GM21786 (cell line): ENCODE measurements at regions not wholly inside any gene's neighbourhood (a gene's known extent, or its start where the extent isn't known, plus 50 kb on each side); places are given as distances from the start of the nearest gene placed in this dataset.
"Not testable (repeated sequence)": the region's sequence is repeated elsewhere in the genome, so short reads cannot be mapped to it uniquely, and the experiment has no call there.

ENCODE experiments used
- ATAC-seq: cut with Tn5 transposase; IDR thresholded peaks from one replicate; pipeline ENCODE4 v1.9.1; 2021; ENCODE audit not compliant: unreplicated experiment

DNA sequence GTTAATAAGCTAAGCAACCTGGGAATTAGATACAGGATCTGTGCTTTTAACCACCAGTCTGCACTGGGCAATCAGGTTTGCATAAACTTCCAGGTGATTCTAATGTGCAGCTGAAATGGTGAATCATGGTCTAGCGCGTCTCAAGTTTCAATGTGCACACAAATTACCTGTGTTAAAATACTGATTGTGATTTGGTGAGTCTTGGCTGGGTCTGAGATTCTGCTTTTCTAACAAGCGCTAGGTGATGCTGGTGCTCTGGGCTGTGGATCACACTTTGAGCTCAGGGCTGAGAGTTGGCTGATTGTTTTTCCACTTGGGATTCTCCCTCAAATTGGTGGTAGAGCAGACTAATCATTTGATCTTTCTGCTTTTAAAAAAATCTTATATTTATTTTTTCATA is 124.8 kb downstream of the C12orf75 start:
- no peak for ATAC-seq

DNA sequence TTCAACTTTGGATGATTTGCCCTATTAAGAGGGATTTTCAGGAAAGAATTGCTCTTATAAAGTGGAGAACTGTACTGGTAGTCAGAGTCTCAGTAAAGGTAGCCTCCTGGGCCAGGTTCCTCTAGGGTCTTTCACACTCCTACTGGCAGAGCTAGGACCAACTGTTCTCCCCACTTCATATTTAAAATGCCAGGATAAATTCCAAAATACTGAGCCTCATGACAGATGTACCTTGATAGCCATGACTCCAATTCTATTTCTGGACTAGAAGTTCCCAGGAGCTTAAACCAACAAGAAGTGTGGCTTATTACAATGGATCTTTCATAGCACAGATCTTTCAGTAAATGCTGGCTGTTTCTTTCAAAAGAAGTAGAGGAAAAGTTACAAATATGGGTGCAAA is 126.5 kb downstream of the C12orf75 start:
- no peak for ATAC-seq

DNA sequence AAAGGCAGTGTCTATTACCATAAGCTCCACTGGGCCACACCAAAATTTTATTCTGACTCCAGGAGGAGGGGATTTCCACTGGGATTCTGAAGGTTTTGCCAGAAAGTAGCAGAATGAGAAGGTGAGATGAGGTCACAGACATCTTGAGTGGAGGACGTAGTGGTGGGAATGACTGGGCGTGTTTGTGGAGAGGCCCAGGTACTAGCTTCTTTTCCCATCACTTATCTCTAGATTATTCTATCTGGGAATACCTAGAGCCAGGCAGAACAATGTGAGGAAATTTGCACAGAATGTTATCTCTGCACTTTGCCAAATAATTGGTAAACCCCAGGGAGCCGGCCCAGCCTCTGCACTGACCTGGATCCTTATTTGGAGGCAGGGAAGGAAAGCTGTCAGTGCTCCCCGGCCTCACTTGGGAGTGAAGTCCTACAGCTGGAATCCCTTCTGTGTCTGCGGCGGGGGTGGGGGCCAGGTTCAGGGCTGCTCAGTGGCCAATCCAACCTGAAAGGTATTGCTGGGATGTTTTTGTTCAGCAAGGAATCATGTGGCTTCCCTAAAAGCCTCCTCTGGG is 129.4 kb downstream of the C12orf75 start:
- no peak for ATAC-seq

DNA sequence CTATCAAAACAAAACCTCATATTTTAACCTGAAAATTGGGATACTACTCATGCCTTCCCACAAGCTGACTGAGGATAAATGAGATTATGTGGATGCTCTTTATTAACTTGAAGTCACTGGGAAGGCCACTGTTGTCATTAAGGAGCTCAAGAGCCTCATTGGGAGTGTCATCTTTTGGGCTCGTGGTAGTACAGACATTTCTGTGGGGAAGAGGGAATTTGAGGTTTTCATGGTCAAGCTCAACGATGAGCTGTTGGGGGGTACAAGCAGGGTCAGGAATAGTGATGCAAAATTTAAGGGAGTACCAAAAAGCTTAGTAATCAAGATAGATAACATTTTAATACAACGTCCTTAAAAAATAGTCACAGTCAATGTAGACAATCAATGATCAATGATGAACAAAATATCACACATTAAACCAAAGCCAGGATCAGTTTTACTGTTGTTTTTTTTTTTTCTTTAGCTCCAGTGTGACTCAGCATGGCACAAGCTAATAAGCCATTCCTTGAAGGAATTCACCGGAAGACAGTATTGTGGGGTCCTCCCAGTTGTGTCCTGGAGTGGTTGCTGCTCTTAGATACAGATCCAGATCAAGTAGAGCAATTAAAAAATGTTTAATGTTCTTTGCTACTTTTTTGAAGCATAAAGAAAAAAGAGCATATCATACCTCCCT is 130.9 kb downstream of the C12orf75 start:
- no peak for ATAC-seq

DNA sequence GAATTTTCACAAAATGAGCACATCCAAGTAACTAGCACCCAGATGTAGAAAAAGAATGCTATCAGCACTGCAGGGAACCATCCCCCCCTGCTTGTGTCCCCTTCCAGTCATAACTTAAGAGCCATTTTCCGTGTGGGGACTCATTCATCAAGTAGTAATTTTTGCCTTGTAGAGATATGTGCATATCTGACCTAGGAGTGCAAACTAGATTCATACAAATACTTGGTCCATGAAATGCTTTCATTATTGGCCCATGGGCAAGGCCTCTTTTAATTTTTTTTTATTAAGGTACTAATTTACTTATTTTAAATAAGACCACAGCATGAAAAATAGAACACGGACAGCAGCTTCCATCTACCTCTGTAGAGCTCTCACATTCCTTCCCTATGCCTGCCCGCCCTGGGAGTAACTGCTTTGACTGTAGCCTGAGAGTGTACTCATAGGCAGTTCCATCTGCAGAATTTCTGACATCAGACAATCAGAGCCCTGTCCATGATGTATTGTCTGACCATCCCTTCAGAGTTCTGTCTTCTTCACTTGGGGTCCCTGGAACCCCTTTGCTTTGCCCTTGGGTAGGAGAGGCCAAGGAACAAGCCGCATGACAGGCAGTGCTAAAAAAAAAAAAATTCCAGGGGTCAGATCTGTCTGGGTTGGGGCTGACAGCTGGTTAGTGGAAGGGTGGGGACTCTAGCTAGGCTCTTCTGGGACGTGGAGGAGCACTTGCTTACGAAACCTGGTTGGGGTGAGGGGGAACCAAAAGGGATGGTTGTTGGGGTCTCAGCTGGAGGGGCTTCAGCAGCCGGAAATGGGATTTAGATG is 131.7 kb downstream of the C12orf75 start:
- no peak for ATAC-seq

DNA sequence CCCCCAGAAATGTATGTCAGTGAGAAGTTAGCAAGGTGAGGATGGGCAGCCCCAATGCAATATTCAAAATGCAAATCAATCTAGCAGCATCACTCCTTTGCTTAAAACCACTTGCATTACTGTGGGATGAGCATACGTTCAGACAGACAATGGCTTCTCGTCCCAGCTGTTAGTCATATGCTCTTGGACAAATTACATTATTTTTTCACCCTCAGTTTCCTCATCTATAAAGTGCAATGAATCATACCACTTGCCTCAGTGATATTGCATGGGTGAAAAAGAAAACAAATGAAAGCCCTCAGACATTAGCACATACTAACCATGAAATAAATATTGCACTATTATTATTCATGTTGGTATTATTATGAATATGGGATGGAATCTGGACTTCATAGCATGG is 132.3 kb downstream of the C12orf75 start:
- ATAC-seq = no peak

DNA sequence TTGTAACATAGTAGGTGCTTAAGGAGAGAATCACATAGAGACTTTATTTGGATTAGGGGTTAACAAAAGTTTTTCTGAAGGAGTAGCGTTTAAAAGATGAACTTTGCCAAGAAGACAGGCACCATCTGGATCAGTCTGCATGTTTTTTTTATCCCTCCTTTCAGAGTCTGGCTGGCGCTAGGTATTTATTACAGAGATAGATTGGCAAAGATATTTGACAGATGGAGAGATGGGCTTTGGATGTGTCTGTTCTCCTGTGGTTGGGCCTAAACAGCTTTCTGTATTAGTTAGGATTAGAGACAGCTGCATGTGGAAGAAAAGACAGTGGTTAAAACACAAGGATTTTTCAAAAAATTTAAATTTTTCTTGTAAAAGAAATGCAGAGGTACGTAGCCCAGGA is 133.9 kb downstream of the C12orf75 start:
- no peak for ATAC-seq

DNA sequence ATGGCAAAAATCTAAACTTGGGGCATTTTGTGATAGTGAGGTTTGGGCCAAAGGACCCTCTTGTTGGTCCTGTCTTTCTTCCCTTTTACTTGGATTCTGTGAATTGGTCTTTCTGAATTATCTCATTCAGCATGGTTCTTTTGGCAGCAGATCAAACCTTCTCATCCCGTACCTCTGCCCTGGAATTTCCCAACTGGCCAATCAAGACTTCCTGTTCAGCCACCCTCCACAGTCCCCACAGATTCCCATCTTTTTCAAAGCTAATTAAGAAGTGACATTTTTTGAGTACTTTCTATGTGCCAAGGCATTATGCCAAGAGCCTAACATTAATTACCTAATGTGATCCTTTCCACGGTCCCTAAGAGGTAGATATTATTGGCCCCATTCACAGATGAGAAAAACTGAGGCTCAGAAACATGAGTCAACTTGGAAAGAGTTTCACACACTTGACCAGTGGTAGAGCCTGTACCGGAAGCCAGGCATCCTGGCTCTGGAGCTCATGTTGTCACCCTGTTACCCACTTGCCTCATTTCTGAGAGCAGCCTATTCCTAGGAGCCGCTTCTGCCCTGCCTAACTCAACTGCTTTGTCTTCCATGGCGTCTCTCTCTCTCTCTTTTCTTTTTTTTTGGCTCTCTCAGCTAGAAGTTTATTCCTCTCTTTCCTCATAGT is 135.9 kb downstream of the C12orf75 start:
- ATAC-seq = no peak

DNA sequence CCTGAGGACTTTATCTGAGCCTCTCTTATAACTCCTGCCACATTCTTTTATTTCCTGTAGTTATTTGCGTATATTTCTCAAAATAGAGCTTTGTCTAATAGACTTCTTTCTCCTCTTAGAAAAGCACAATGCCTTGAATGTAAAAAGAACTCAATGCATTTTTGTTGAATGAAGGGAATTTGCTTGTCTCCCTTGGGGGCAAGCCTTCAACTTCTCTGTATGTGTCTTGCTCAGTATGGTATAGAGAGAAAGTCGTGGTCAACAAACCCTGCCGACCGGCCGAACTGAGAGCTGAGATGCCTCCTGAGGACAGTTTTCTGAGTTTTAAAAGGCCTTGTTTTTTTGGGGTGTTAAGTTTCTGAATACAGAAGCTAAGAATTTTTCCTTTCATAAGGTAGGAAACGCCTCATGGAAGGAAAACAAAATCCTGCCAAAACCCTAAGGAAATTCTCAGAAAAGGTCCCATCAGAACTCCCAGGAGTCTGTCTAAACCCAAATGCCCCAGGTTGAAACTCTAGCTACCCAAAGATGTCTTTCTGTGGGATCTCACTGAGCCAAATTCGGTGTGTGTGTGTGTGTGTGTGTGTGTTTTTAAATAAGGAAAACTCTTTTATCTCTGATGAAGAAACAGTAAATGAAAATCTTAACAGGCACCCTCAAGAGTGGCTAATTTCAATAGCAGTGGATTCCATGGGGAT is 136.6 kb downstream of the C12orf75 start:
- no peak for ATAC-seq

DNA sequence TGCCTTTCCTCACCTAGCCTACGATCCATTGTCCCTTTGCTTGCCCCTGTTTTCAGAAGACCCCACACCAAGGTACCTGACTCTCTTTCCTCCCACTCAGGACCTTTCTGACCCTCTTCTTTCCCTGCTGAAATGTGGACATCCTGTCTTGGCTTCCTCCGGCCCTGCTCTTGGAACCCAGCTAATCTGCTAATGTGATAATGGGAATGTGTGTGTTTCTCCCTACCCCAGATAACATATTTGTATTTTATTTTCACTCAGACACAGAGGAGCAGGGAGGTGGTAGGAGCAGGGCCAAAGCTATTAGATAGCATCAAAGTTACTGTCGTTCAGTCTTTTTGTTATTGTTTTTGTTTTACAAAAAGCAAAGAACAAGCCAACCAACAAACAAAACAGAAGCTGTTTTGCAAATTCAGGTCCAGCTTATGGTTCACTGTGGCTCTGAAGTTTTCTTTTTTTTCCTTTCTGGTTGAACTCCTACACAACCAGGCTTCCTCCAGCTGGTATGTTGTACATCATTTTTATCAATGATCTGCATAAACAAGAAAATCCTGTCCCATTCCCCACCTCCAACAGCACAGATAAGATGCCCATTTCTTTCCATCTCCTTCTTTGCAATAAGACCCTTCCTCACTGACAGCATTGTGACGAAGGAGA is 137.3 kb downstream of the C12orf75 start:
- ATAC-seq = no peak

DNA sequence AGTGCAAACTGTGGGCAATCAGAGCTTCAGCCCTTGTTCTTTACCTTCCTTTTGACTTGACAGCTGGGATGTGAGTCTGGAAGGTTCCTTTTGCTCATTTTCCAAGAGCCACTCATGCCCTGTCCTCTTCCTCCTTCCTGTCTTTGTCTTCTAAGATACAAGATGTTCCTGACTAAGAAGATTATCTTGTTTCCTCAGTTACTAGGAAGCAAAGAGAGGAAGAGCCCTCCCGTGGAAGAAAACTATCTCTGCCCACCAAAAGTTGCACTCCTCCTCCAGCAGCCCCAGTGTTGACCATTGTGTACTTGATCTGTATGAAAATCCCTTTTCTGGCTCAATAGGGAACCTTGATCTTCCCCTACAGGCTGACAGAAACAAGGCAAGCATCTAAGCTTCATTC is 138.0 kb downstream of the C12orf75 start:
- ATAC-seq = no peak

DNA sequence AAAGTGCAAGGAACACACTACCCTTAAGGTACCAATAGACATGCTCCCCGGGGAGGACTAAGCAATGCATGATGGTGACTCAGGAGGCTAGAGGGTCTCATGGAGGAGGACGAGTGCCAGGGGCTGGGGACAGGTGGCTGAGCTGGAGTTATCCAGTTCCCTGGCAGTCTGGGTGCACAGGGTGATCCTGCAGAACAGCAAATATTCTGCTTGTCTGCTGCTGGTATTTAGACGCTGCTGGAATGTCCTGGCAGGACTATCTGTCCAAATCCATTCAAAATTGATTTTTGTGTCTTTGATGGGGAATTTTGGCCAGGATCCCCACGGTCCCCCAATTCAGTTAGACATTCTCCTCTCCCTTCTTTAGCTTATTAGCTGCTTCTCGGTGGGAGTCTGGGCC is 138.7 kb downstream of the C12orf75 start:
- no peak for ATAC-seq

DNA sequence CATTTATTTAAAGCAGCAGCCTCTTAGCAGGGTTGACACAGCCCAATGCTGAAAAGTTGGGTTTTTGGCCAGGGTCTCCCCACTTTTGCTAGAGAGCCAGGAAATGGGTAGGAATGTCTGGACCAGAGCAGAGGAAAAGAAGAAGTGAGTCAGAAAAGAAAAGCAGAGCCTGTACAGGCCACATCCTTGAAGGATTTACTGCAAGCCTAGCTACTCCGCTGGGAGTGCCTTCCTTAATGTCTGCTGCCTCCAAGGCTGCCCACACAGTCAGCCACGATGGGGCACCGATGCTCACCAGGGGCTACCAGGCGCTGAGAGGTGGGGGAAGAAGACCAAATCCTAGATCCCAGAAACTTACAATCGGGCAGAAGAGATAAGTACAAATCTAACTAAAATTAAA is 139.2 kb downstream of the C12orf75 start:
- no peak for ATAC-seq

DNA sequence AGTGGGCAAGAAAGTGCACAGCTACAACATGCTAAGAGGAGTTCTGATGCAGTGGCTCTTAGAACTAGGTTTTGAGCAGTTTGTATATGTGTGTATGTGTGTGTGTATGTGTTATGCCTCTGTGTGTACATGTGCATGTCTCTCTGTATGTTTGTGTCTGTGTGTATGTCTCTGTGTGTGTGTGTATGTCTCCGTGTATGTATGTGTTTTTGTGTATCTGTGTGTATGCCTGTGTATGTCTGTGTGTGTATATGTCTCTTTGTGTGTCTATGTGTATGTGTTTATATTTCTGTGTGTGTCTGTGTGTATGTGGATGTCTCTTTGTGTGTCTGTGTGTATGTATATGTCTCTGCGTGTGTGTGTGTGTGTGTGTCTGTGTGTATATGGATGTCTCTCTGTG is 139.6 kb downstream of the C12orf75 start:
- ATAC-seq = no peak

DNA sequence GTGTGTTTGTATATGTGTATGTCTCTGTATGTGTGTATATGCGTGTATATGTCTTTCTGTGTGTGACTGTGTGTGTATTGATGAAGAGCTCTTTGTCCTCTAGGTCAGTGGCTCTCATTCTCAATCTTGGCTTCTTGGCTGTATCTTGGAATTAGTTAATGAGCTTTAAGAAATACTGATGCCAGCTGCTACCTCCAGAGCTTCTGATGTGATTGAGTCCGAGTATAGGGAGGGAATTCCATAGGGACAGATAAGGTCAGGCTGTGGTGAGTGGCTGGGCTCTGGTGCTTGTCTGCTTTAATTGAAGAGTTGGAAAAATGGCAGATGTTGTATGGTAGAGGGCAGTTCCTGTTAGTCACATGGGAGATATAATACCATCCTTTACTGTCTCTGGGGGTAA is 140.1 kb downstream of the C12orf75 start:
- no peak for ATAC-seq

DNA sequence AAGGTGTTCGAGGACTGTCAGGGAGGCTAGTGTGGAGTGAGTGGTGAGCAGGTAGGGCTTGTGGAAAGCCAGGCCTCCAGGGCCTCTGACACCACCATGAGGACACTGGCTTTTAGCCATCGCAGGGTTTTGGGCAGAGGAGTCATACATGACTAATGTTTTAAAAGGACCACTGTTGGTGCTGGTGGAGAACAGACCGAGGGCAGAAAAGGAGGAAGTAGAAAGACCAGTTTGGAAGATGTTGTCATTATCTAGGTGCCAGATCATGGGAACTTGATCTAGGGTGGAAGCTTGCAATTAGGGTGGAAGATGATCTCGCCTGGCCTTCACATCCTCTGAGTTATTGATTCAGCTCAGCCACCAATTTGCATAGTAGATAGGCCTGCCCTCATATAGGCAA is 144.2 kb downstream of the C12orf75 start:
- ATAC-seq = no peak

DNA sequence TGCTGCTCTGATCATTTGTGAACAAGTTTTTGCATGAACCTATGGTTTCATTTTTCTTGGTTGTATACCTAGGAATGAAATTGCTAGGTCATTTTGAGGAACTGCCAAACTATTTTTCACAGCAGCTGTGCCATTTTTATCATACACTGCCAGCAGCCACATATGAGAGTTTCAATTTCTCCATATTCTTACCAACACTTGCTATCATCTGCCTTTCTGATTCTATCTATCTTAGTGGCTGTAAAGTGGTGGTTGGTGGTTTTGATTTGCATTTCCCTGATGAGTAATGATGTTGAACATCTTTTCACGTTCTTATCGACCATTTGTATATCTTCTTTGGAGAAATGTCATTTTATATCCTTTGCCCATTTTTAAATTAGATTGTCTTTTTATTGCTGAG is 146.1 kb downstream of the C12orf75 start:
- peak; percentile 58 for ATAC-seq

DNA sequence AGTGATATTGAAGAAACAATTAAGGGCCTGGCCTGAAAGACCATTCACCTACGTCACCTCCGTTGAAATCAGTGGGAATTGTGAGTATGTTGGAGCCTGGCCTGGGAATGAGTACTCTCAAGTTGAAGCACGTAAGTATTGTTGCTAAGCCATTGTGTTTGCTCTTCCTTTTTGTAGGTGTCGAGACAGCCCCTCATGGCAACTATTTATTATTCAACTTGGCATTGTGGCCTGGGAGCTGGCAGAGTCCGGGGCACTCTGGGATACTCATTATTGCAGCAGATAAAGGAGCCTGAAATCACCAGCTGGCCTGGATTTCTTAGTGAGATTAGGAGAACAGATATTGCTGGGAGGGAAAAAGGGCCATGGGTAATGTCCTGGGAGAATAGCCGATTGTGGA is 147.4 kb downstream of the C12orf75 start:
- no peak for ATAC-seq

DNA sequence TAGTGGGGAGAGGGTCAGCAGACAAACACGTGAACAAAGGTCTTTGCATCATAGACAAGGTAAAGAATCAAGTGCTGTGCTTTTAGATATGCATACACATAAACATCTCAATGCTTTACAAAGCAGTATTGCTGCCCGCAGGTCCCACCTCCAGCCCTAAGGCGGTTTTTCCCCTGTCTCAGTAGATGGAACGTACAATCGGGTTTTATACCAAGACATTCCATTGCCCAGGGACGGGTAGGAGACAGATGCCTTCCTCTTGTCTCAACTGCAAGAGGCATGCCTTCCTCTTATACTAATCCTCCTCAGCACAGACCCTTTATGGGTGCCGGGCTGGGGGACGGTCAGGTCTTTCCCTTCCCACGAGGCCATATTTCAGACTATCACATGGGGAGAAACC is 148.3 kb downstream of the C12orf75 start:
- not testable (repeated sequence) for ATAC-seq

DNA sequence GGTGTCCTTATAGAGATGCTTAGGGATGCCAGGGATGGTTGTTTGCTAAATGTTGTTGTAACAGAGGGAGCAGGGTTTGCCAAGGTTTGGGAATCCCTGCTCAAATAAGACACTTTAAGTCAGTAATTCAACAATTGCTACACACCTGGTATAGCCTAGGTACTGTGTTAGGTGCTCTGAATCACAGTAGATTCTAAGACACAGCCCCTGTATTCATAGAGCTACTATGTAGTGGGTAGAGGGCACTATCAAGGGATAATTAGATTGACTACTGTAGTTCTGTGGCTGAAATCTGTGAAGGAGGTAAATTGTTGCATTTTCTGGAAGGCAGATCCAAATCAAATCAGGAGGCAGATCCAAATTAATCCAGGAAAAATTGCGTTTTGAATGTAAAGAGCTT is 149.2 kb downstream of the C12orf75 start:
- ATAC-seq = no peak

DNA sequence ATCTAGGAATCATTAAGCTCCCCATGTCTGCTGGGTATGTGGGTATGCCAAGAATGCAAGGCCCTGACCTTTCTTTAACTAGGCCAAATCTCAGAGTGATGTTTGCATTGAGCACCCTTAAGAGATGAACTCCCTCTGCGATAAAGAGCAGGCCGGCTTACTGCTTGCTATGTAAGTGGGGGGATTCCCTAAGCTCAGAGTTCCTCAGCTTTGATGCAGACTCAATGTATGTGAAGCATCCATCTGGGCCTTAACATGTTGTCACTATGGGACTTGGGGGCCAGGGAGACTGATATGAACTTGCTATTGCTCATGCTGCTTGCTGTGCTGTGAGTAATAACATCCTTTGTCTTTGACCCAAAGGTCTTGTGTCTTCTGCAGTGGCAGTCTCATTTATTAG is 149.7 kb downstream of the C12orf75 start:
- ATAC-seq = no peak
